HG03439 (cell line): ENCODE measurements at regions not wholly inside any gene's neighbourhood (a gene's known extent, or its start where the extent isn't known, plus 50 kb on each side); places are given as distances from the start of the nearest gene placed in this dataset.
"Not testable (repeated sequence)": the region's sequence is repeated elsewhere in the genome, so short reads cannot be mapped to it uniquely, and the experiment has no call there.

Source experiments
- ATAC-seq: cut with Tn5 transposase; IDR thresholded peaks from one replicate; pipeline ENCODE4 v1.9.1; 2021; ENCODE audit warnings: mild to moderate bottlenecking, moderate library complexity; ENCODE audit not compliant: unreplicated experiment

DNA sequence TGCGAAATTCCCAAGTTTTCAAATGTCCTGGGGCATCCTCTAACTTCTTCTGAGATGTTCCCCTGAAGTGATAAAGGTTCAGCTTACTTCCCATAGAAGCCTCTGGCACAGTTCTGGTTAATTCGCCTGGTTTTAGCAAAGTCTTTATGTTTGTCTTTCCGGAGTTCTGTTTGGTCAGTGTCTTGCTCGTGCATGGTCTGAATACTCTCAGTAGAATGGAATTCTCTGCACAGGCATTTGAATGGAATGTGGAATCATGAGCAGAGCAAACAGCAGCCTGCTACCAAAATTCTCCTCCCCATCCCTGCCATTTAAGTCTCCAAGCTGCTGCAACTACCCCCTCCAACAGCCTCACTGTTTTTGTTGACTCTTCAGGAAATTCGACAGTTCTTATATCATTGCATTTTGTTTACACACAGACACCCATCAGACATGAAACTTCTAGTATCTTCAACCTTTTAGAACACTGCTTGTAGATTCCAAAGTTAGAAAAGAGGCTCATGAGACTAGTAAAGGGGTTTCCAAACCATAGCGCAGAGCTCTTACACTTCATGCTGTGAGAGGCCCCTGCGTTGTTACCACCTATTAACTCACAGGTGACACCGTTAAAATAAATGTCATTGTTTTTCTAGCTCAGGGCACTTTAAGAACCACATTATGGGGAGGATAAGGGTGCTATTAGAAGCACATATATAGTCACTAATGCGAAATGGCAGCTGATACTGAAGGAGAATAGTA, 129.7 kb downstream of the PLCE1 start:
- no peak for ATAC-seq

DNA sequence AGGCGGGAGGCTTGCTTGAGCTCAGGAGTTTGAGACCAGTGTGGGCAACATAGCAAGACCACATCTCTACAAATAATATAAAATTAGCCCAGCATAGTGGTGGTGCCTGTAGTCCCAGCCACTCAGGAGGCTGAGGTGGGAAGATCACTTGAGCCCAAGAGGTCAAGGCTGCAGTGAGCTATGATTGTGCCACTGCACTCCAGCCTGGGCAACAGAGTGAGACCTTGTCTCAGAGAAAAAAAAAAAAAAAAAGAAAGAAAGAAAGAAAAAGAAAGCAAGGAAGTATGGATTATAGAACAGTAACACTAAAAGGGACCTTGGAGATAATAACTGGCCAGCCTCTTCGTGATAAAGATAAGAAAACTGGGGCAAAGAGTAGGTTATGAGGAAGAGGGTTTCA, 130.4 kb downstream of the PLCE1 start:
- not testable (repeated sequence) for ATAC-seq

DNA sequence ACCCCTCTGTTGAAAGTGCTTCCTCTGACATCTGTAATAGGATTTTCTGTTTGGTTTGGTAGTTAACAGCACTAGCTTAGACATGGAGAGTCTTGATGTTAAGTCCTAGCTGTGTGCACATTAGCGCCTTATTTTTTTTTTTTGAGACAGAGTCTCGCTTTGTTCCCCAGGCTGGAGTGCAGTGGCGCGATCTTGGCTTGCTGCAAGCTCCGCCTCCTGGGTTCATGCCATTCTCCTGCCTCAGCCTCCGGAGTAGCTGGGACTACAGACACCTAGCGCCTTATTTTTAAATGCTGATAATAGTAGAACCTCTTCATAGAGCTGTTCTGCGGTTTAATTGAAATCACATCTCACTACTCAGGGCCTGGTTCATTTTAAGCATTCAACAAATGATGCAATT, 131.5 kb downstream of the PLCE1 start:
- ATAC-seq: not testable (repeated sequence)

- ATAC-seq: no peak
These were observed 132.1 kb downstream of the PLCE1 start for GRCh38 chr10:94125856-94126255.

DNA sequence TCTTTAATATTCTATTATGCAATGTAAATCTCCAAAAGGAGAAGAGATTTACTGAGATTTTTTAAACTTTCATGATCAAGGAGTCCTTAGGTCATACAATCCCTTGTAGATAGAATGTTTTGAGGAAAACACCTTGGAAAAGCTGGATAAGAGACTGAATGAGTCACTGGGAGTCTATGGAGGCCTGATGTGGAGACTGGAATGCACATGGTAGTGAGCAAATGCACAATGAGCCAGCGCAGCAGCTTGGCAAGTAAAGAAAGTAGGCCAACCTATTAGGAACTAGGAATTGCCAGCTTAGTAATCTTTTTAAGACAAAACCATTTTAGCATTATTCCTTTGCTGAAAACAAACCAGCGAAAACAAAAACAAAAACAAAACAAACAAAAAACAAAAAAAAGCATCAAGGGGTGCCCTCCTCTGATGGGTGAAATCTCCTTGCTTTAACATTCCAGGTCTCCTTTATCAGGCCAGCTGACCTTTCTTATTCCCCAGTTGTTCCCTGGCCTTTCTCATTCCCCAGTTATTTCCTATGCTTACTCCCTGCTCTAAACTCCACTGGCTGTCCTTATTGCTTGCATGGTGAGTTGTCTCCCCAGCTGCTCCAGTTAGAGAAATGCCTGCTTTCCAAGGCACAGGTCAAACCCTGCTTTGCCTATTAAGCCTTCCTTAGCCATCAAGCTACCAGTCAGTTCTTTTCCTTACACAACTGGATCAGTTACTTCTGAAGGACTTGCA, 135.8 kb downstream of the PLCE1 start:
- ATAC-seq: no peak

DNA sequence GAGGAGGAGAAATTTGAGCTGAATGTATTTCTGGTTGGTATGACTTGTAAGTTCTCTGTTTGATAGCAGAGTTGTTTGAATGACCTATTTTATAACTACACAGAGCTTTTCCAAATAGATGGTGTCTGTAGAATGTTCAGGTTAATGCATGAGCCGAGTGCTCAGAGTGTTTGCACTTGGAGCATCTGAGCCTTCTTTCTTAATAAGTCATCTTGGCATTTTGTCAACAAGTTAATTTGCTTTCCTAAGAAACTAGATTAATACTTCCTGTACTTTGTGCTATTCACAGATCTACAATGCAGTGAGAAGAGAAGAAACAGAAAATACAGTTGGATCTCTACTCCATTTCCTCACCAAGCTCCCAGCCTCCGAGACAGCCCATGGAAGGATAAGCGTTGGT, 138.2 kb downstream of the PLCE1 start:
- no peak for ATAC-seq

GRCh38 chr10:94133239-94133638, 139.5 kb downstream of the PLCE1 start:
- no peak for ATAC-seq

DNA sequence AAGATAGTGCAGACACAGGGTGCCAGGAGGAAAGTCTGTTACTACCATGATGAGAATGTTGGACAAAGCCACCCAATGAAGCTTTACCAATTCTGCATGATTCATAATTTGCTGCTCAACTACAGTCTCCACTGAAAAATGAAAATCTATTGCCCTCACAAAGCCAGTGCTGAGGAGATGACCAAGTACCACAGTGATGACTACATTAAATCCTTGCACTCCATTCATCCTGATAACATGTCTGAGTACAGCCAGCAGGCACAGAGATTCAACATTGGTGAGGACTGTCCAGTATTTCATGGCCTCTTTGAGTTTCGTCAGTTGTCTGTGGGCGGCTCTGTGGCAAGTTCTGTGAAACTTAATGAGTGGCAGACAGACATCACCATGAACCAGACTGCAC, 144.0 kb downstream of the PLCE1 start:
- ATAC-seq: no peak

GRCh38 chr10:94138391-94138790, 144.7 kb downstream of the PLCE1 start:
- no peak for ATAC-seq

DNA sequence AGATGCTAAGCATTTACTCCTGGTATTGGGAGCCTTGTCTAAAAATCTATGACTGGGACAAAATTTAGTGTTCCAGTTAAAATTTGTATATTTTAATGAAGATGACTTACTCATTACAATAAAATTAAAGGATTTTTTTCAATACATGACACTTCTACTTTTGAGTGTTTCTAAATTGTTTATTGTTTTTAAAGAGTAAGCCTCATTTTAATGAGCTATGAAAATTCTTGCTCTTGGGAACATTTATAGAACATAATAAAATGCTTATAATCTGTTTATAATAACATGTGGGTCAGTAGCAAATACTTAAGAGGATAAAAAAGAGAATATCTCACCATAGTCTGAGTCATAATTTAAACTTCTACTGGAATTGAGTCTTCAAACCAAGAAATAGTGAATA, 149.5 kb downstream of the PLCE1 start:
- ATAC-seq: no peak

- no peak for ATAC-seq
These were observed 152.6 kb downstream of the PLCE1 start for GRCh38 chr10:94146313-94146712.

DNA sequence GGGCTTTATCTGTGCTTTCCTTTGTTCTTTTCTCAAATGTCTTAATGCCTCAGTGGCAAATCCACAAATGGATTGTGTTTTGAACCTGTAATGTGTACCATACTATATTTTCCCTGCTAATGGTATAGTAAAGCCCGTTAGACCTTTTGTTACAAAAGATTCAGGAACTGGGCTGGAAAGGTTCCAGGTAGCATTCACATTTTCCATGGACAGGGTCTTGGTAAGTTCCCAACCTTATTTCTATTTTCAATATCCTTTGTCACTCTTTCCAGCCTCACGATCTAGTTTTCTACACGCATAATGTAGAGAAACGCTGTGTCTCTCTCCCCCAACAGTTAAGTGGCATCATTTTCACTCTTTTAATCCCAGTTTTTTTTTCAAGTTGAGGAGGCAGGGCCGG, 153.0 kb downstream of the PLCE1 start:
- ATAC-seq: no peak

- ATAC-seq: no peak
These were observed 156.0 kb downstream of the PLCE1 start for GRCh38 chr10:94149702-94150101.

DNA sequence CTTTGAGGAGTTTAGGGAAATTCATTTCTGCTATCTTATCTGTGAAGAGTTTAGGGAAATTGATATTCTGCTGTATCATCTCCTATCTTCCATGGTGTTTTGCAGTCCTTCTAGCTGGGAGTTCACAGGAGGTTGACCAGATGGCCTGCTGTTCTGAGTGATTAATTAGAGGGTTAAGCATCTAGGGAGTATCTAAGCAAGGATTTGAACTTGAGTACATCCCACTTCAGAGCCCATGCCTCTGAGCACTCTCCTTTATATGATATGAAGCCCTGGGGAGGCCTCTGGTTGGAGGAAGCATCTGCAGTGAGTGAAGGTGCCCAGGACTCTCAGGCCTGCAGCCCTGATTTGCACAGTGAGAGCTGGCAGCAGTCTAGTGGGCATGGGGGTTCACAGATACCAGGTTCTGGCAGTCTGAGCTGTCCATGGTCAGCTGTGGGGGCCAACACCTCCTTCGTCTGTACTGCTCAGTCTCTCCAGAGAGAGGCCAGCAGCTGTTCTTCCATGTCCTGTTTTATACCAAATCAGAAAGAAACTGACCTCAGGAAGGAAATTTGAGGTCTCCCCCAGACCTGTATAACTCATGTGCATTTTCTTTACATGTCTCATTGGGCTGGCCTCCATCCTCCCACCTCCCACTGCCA, 156.9 kb downstream of the PLCE1 start:
- no peak for ATAC-seq

DNA sequence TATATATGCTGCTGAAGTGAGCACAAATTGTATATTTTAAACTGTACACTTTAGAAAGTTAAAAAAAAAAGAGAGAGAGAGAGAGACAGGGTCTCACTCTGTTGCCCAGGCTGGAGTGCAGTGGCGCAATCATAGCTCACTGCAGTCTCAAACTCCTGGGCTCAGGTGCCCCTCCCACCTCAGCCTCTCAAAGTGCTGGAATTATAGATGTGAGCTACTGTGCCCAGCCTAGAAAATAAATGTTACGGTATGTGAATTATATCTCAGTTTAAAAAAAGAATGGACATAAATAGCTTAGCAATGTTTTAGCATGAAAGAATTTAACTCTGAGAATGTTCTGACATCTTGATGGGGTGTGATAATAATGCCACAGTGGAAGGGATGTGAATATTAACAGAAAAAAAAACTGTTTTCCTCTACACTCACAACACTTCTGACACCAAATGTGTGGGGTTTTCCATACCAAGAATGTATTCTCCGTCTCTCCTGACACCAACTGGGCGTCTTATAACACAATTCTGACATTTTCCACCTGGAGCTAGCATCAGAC, 162.1 kb downstream of the PLCE1 start:
- ATAC-seq: no peak

DNA sequence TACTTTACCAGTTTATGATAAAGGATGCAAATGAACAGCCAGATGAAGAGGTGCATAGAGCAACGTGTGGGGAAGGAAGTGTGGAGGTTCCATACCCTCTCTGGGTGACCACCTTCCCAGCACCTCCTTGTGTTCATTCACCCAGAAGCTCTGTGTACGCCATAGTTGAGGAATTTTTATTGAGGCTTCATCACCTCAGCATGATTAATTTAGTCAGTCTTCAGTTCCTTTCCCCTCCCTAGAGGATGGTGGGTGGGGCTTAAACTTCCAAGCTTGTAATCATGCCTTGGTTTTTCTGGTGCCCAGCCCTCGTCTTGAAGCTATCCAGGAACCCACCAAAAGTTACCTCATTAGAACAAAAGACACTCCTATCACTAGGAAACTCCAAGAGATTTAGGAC, 162.7 kb downstream of the PLCE1 start:
- no peak for ATAC-seq

DNA sequence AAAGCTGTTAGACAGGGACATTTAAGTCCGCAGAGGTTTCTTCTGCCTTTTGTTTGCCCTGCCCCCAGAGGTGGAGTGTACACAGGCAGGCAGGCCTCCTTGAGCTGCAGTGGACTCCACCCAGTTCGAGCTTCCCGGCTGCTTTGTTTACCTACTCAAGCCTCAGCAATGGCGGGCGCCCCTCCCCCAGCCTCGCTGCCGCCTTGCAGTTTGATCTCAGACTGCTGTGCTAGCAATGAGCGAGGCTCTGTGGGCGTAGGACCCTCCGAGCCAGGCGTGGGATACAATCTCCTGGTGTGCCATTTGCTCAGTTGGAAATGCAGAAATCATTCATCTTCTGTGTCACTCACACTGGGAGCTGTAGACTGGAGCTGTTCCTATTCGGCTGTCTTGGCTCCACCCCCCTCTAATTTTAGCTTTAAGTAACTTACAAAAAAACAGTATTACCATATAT, 171.5 kb downstream of the PLCE1 start:
- not testable (repeated sequence) for ATAC-seq

DNA sequence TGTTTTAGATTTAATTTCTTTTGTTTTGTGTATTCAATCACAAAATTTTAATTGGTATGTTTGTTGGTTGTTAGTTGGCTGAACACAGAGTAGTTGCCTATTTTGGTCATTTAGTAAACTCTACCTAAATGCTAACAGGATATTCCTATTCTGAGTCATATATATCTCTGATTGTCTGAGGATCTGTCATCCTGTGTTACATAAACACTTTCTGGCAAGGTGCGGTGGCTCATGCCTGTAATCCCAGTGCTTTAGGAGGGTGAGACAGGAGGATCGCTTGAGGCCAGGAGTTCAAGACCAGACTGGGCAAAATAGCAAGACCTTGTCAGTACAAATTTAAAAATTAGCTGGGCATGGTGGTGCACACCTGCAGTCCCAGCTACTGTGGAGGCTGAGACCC, 178.6 kb downstream of the PLCE1 start:
- ATAC-seq: no peak

DNA sequence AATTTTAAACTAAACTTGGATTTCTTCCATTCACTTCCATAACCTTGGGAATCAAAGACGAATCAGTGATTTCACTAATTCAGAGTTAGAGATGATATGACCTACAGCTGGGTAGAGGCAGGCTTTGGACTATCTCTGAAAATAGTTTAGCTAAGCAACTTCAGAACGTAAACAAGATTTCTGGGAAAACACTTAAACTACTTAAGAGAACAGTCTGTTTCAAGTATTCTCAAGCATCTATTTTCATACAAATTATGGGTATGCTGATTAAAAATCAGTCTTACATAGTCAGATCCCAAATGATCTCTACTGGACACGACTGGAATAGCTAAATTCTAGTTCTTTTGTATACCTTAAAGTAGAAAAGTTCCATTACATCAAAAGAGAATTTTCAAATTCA, 179.9 kb downstream of the PLCE1 start:
- ATAC-seq: no peak

GRCh38 chr10:94174838-94175237, 181.1 kb downstream of the PLCE1 start:
- no peak for ATAC-seq

DNA sequence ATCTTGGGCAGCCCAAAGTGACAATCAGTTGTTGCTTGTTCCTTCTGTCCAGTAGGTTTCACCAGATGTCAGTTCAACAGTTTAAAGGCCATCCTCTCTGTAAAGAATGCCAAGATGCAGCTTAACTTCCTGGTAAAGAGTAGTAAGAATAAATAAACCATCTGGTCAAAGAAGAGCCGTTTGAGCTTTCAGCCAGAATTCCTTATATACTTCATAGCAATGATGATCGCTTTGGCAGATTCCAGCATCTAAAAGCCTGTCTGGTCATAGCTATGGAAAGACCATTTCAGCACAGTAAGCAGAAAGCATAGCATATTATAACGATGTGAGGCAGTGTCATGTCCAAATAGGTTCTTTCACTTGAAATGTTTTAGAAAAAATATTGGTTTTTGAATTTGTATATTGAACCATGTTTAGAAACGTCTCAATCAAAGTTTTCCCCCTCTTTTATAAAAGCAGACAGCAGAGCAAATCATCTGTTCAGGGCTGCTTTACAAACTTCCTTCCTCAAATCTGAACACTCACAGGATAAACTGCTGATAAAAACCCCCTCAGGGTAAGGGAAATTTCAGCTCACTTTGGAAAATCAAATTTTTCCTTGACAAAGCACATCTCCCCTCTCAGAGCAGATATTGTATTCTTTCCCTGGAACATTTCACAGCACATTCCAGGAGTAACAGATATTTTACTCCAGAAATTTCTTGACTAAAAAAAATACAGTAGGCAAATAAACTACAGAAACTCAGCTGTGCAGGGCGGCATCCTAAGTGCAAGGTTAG, 184.1 kb downstream of the NOC3L start:
- ATAC-seq: no peak
